Lung (tissue), 11 donors: ENCODE measurements at regions not wholly inside any gene's neighbourhood (a gene's known extent, or its start where the extent isn't known, plus 50 kb on each side); places are given as distances from the start of the nearest gene placed in this dataset.

Experiments used
- ATAC-seq: fragments of 200-7000 bp; cut with Tn5 transposase; one replicate; pipeline ENCODE4 v1.9.1; 2020; ENCODE audit warnings: moderate number of reproducible peaks; ENCODE audit not compliant: insufficient read depth, low FRiP score
- DNase-seq, 3 donors: peaks; one replicate each; pipeline ENCODE4 v3.0.0-alpha.2; 2013 to 2017
- H3K27ac ChIP-seq, 2 donors: one replicate each; pipeline ENCODE4 v1.5.1; 2013; ENCODE audit warnings: mild to moderate bottlenecking in 2 of 2, moderate library complexity in 2 of 2, control low read depth in 1 of 2, inconsistent platforms in 1 of 2, low read depth in 1 of 2, low read length in 1 of 2
- H3K27me3 ChIP-seq, 3 donors: one replicate each; pipeline ENCODE4 v1.5.1; 2013; ENCODE audit warnings: low read length in 2 of 3; ENCODE audit not compliant: control insufficient read depth in 3 of 3, insufficient read depth in 3 of 3
- H3K36me3 ChIP-seq, 4 donors: one replicate each; pipeline ENCODE4 v1.5.1; 2013; ENCODE audit warnings: low read length in 4 of 4, mild to moderate bottlenecking in 1 of 4, moderate library complexity in 1 of 4; ENCODE audit not compliant: control insufficient read depth in 4 of 4, insufficient read depth in 4 of 4
- H3K4me1 ChIP-seq, 5 donors: one replicate each; pipeline ENCODE4 v1.5.1; 2013; ENCODE audit warnings: low read length in 5 of 5, mild to moderate bottlenecking in 2 of 5, moderate library complexity in 1 of 5; ENCODE audit not compliant: control insufficient read depth in 5 of 5, insufficient read depth in 5 of 5
- H3K4me3 ChIP-seq: one replicate; pipeline ENCODE4 v1.5.1; 2013; ENCODE audit warnings: mild to moderate bottlenecking, control low read depth, moderate library complexity
- H3K9ac ChIP-seq, 2 donors: one replicate each; pipeline ENCODE4 v1.5.1; 2013; ENCODE audit warnings: low read length in 2 of 2, control low read depth in 1 of 2; ENCODE audit not compliant: insufficient read depth in 1 of 2
- H3K9me3 ChIP-seq, 4 donors: one replicate each; pipeline ENCODE4 v1.5.1; 2013; ENCODE audit warnings: low read length in 3 of 4, mild to moderate bottlenecking in 1 of 4, moderate library complexity in 1 of 4; ENCODE audit not compliant: control insufficient read depth in 4 of 4, insufficient read depth in 3 of 4
- WGBS, 2 donors: extraction: QIAGEN DNeasy Blood & Tissue Kit; methylation state at CpG; one replicate each; pipeline ENCODE4 v1.1.7; 2013; 5-methylcytosine and 5-hydroxymethylcytosine counted together
- TF ChIP-seq, protein P1 (sequence below): IDR thresholded peaks from 2 replicates; pipeline ENCODE4 v1.5.1; 2012; ENCODE audit warnings: mild to moderate bottlenecking; ENCODE audit errors: control extremely low read depth, extremely low read depth
- donor health status: control.
- donor health status: control.
- donor health status: Bipolar disorder and iron deficiency.
- donor health status: healthy.
- donor health status: DM: yes; HTN: yes; CAD: no.

DNA sequence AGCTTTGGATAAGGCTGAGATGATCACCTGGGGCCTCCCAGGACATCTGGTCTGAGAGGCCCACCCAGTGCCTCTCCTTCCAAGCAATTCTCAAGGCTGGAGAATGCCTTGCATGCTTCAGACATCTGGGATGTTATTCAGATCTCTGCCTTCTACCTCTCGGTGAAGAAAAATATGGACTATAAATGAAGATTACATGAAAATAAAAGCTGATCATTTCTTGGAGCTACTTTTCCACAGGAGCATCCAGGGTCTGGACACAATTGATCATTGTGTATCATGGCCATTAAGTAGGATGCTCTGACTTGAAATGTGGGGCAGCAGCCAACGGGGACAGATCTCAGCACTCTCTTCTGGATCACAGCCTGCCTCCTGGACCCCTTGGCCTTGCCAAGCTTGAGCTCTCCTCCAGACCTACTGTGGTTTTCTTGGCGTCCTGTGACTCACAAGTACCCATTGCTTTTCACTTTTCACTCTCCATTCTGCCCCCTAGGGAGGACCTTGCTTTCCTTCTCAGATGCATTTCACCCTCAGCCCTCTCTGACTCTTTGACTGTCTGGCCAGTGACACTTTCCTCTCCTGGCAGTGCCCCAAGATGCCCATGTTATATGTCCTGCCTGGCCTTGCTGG is 203.1 kb downstream of the INSIG2 start:
- no peak overlapping the region for H3K27ac ChIP-seq

DNA sequence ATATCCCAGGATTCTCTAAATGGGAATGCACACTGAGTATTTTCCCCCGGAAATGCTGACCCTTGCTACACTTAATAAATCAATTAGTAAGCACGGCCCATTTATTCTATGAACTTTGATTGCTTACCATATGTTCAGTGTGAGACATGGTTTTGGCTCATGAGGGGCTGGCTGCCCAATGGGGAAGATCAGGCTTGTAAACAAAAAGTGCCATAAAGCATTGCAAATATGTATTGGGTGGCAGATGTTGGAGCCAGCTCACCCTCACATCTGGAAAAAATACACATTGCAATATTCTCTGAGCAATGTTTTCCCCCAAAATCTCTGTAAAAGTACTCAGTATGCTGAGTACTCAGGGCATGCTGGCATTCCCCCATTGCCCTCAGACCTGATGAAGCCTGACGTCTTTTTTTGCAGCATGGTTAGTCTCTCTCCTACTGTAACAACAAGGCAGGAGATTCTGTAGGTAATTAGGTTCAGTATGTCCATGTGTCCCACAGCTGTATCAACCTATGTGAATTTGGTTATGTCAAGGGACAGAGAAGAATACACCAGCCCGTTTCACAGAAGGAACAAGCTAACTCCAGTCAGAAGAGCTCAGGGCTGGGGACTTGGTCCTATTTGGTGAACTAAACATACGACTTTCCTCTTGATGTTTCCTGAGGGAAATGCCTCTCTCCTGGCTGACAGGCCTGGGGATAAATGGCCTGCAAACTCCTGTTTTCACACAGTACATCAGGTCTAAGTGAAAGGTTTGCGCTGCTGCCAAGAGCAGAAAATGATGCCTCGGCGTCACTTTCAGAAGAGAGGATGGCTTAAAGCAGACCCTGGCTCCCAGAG is 202.4 kb downstream of the INSIG2 start:
- H3K9ac ChIP-seq = no peak overlapping the region
- no peak overlapping the region for H3K4me3 ChIP-seq
- ATAC-seq (no peak), DNase-seq (peak in 2 of 3 donors; percentile 13 to 21)
- H3K36me3 ChIP-seq = no peaks in the 10 kb centered on the region
- WGBS, 2 donors = 64 to 65% methylated on average over 8 of the region's 8 CpGs
- H3K4me1 ChIP-seq = peaks cover 0 to 2% (median 0%) of the 10 kb centered on the region in 5 donors
- TF ChIP-seq, protein P1, sequence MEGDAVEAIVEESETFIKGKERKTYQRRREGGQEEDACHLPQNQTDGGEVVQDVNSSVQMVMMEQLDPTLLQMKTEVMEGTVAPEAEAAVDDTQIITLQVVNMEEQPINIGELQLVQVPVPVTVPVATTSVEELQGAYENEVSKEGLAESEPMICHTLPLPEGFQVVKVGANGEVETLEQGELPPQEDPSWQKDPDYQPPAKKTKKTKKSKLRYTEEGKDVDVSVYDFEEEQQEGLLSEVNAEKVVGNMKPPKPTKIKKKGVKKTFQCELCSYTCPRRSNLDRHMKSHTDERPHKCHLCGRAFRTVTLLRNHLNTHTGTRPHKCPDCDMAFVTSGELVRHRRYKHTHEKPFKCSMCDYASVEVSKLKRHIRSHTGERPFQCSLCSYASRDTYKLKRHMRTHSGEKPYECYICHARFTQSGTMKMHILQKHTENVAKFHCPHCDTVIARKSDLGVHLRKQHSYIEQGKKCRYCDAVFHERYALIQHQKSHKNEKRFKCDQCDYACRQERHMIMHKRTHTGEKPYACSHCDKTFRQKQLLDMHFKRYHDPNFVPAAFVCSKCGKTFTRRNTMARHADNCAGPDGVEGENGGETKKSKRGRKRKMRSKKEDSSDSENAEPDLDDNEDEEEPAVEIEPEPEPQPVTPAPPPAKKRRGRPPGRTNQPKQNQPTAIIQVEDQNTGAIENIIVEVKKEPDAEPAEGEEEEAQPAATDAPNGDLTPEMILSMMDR = no peak
- H3K27me3 ChIP-seq = peaks cover 0 to 2% (median 0%) of the 10 kb centered on the region in 3 donors
- H3K27ac ChIP-seq = no peak overlapping the region
- no peaks in the 10 kb centered on the region for H3K9me3 ChIP-seq

More for the DNA sequence above, 203.1 kb downstream of the INSIG2 start:
- no peak for DNase-seq
- ATAC-seq = no peak
- no peaks in the 10 kb centered on the region for H3K36me3 ChIP-seq
- no peak overlapping the region for H3K9ac ChIP-seq
- H3K9me3 ChIP-seq = peaks cover 0 to under 1% (median 0%) of the 10 kb centered on the region in 4 donors
- TF ChIP-seq, protein P1 = no peak
- H3K4me3 ChIP-seq = no peak overlapping the region
- 69 to 78% methylated on average over 3 of the region's 3 CpGs for WGBS, 2 donors
- peaks cover 0 to 2% (median 0%) of the 10 kb centered on the region in 5 donors for H3K4me1 ChIP-seq
- H3K27me3 ChIP-seq = peaks cover 0 to 2% (median 0%) of the 10 kb centered on the region in 3 donors

DNA sequence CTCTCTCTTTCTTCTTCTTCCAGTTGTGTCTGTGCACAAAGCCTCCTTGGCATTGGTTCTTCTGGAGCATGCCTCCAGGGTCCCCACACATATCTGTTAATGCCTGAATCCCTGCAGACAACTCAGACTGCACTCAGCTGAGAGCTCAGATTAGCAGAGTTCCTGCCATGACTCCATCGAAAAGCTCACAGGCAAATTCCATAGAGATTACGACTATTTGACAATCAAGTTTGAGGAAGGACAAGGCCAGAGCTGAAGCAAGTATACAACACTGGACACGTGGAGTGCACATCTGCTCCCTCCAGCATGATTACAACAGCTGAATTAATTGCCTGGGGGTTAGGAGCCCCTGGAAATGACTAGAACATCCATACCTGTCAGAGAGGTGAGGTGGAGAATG is 190.7 kb downstream of the INSIG2 start:
- Histone ChIP-seq H3K36me3 (no peaks in the 10 kb centered on the region), H3K9ac (no peak overlapping the region), H3K9me3 (peaks cover 0 to 1% (median 0%) of the 10 kb centered on the region in 4 donors), H3K27me3 (peaks cover 0 to 3% (median 3%) of the 10 kb centered on the region in 3 donors), H3K27ac (no peak overlapping the region), H3K4me1 (no peaks in the 10 kb centered on the region), H3K4me3 (no peak overlapping the region)
- ATAC-seq (no peak), DNase-seq (no peak)
- WGBS, 2 donors = 65 to 75% methylated on average over 3 of the region's 3 CpGs
- TF ChIP-seq, protein P1 = no peak
